GM12878 (cell line): ENCODE measurements at regions not wholly inside any gene's neighbourhood (a gene's known extent, or its start where the extent isn't known, plus 50 kb on each side); places are given as distances from the start of the nearest gene placed in this dataset.

ENCODE experiments used
- CBX3 ChIP-seq: fragments of 200-600 bp; sonication (generic); IDR thresholded peaks from 2 replicates; pipeline ENCODE4 v1.6.1; 2016; ENCODE audit warnings: low read depth, borderline replicate concordance
- CTCF ChIP-seq, 3 experiments: IDR thresholded peaks in 2 of 3; conservative IDR thresholded peaks in 1 of 3; 2 replicates each; pipeline ENCODE4 v1.5.1; 2011; ENCODE audit warnings: low read depth in 3 of 3, low read length in 3 of 3, mild to moderate bottlenecking in 3 of 3, control low read depth in 2 of 3, moderate library complexity in 2 of 3, inconsistent platforms in 1 of 3, mixed read lengths in 1 of 3; ENCODE audit not compliant: control insufficient read depth in 2 of 3, insufficient read depth in 1 of 3; ENCODE audit errors: extremely low read depth in 1 of 3
- EP300 ChIP-seq, 2 experiments: fragments of 150-350 bp in 1 of 2; IDR thresholded peaks; 2 replicates each; pipeline ENCODE4 v1.6.1; 2011 to 2012; ENCODE audit warnings: low read depth in 2 of 2, low read length in 2 of 2, borderline replicate concordance in 1 of 2, improper control_type of control experiment in 1 of 2, inconsistent platforms in 1 of 2; ENCODE audit not compliant: control insufficient read depth in 1 of 2
- PBX3 ChIP-seq: IDR thresholded peaks from 2 replicates; pipeline ENCODE4 v1.6.1; 2011; ENCODE audit warnings: mild to moderate bottlenecking, low read depth, low read length, moderate library complexity; ENCODE audit not compliant: insufficient replicate concordance
- POLR2A ChIP-seq: IDR thresholded peaks from 2 replicates; pipeline ENCODE4 v1.6.1; 2011; ENCODE audit warnings: low read depth, mild to moderate bottlenecking, low read length
- RAD21 ChIP-seq: IDR thresholded peaks from 2 replicates; pipeline ENCODE4 v1.6.1; 2011; ENCODE audit warnings: mild to moderate bottlenecking, low read depth, low read length, moderate library complexity; ENCODE audit not compliant: insufficient read depth
- RBBP5 ChIP-seq: fragments of 200-600 bp; sonication (generic); conservative IDR thresholded peaks from 2 replicates; pipeline ENCODE4 v1.6.1; 2016
- SP1 ChIP-seq: IDR thresholded peaks from one replicate; pipeline ENCODE4 v1.6.1; 2011; ENCODE audit warnings: low read depth, low read length
- TAF1 ChIP-seq: IDR thresholded peaks from 2 replicates; pipeline ENCODE4 v1.6.1; 2011; ENCODE audit warnings: mild to moderate bottlenecking, low read depth, low read length, borderline replicate concordance
- TCF12 ChIP-seq: IDR thresholded peaks from 2 replicates; pipeline ENCODE4 v1.6.1; 2011; ENCODE audit warnings: low read depth, mild to moderate bottlenecking, low read length
- ZNF274 ChIP-seq: IDR thresholded peaks from one replicate; pipeline ENCODE4 v1.8.0; 2011; ENCODE audit not compliant: insufficient read length, insufficient read depth
- ZSCAN29 ChIP-seq: fragments of 450-650 bp; IDR thresholded peaks from 2 replicates; pipeline ENCODE4 v1.6.1; 2017; ENCODE audit warnings: mild to moderate bottlenecking, moderate library complexity
- TF ChIP-seq, protein P1 (sequence below): IDR thresholded peaks from 2 replicates; pipeline ENCODE4 v1.6.1; 2012; ENCODE audit warnings: low read depth, low read length, improper control_type of control experiment

GRCh38 chr11:11750017-11750878 is 91.5 kb upstream of the USP47 start:
- TF ChIP-seq CTCF (IDR thresholded peaks at IDR 0.05 in 2 of 3, conservative IDR thresholded peaks at IDR 0.05 in 1 of 3; ENCODE audit: control insufficient read depth in 2 of 3, extremely low read depth in 1 of 3, insufficient read depth in 1 of 3, low read depth in 3 of 3, low read length in 3 of 3) (no peak), ZNF274 (no peak), CBX3 (no peak), ZSCAN29 (no peak), RAD21 (no peak), SP1 (no peak), EP300 (IDR thresholded peaks at IDR 0.05; ENCODE audit: borderline replicate concordance in 1 of 2, control insufficient read depth in 1 of 2, low read depth in 2 of 2, low read length in 2 of 2) (no peak), PBX3 (no peak), TCF12 (no peak), TAF1 (no peak), POLR2A (no peak), RBBP5 (no peak)
- TF ChIP-seq, protein P1, sequence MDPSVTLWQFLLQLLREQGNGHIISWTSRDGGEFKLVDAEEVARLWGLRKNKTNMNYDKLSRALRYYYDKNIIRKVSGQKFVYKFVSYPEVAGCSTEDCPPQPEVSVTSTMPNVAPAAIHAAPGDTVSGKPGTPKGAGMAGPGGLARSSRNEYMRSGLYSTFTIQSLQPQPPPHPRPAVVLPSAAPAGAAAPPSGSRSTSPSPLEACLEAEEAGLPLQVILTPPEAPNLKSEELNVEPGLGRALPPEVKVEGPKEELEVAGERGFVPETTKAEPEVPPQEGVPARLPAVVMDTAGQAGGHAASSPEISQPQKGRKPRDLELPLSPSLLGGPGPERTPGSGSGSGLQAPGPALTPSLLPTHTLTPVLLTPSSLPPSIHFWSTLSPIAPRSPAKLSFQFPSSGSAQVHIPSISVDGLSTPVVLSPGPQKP: no peak
